DND-41 (cell line): ENCODE measurements at regions not wholly inside any gene's neighbourhood (a gene's known extent, or its start where the extent isn't known, plus 50 kb on each side); places are given as distances from the start of the nearest gene placed in this dataset.

ENCODE experiments used
- ATAC-seq: fragments of 200-7000 bp; cut with Tn5 transposase; 3 replicates; pipeline ENCODE4 v1.9.1; 2021; ENCODE audit warnings: low read depth; ENCODE audit not compliant: insufficient read depth
- DNase-seq: peaks from one replicate; pipeline ENCODE4 v3.0.0-alpha.2; 2020
- H2AFZ ChIP-seq: 2 replicates; pipeline ENCODE4 v1.6.0; 2012; ENCODE audit warnings: low read depth, low read length
- H3K27ac ChIP-seq: 2 replicates; pipeline ENCODE4 v1.5.1; 2012; ENCODE audit warnings: low read length, inconsistent platforms
- H3K27me3 ChIP-seq: fragments of 200-600 bp; sonication (generic); 2 replicates; pipeline ENCODE4 v1.6.0; 2012; ENCODE audit warnings: low read length, mild to moderate bottlenecking, inconsistent platforms; ENCODE audit not compliant: insufficient read depth, poor library complexity
- H3K36me3 ChIP-seq: 2 replicates; pipeline ENCODE4 v1.5.1; 2012; ENCODE audit warnings: low read length, inconsistent platforms; ENCODE audit not compliant: insufficient read depth
- H3K4me1 ChIP-seq: 2 replicates; pipeline ENCODE4 v1.5.1; 2012; ENCODE audit warnings: mild to moderate bottlenecking, low read length; ENCODE audit not compliant: insufficient read depth
- H3K4me2 ChIP-seq: 2 replicates; pipeline ENCODE4 v1.6.0; 2012; ENCODE audit warnings: mild to moderate bottlenecking, moderate library complexity, low read length, inconsistent platforms; ENCODE audit not compliant: insufficient read depth
- H3K4me3 ChIP-seq, 2 experiments: fragments of 200-600 bp in 1 of 2; shearing (Covaris generic) in 1 of 2; 2 replicates each; pipeline ENCODE4 v1.5.1; 2012 to 2016; ENCODE audit warnings: inconsistent platforms in 2 of 2, low read length in 2 of 2, mild to moderate bottlenecking in 2 of 2, low read depth in 1 of 2, moderate library complexity in 1 of 2
- H3K79me2 ChIP-seq: 2 replicates; pipeline ENCODE4 v1.6.0; 2012; ENCODE audit warnings: low read length, inconsistent platforms; ENCODE audit not compliant: insufficient read depth
- H3K9ac ChIP-seq: 2 replicates; pipeline ENCODE4 v1.6.0; 2012; ENCODE audit warnings: low read depth, mild to moderate bottlenecking, inconsistent platforms, low read length, moderate library complexity
- H3K9me3 ChIP-seq: 2 replicates; pipeline ENCODE4 v1.5.1; 2012; ENCODE audit warnings: low read length, moderate library complexity, mild to moderate bottlenecking, inconsistent platforms; ENCODE audit not compliant: insufficient read depth, severe bottlenecking
- H4K20me1 ChIP-seq: 2 replicates; pipeline ENCODE4 v1.6.0; 2012; ENCODE audit warnings: low read length; ENCODE audit not compliant: insufficient read depth
- EZH2 ChIP-seq: IDR thresholded peaks from 3 replicates; pipeline ENCODE4 v1.6.1; 2012; ENCODE audit warnings: borderline replicate concordance, low read depth, mild to moderate bottlenecking, moderate library complexity, low read length, inconsistent platforms; ENCODE audit not compliant: severe bottlenecking
- TF ChIP-seq, protein P1 (sequence below): IDR thresholded peaks from 2 replicates; pipeline ENCODE4 v1.5.1; 2012; ENCODE audit warnings: borderline replicate concordance, low read length, moderate library complexity, mild to moderate bottlenecking; ENCODE audit not compliant: poor library complexity, severe bottlenecking; ENCODE audit errors: extremely low read depth

DNA sequence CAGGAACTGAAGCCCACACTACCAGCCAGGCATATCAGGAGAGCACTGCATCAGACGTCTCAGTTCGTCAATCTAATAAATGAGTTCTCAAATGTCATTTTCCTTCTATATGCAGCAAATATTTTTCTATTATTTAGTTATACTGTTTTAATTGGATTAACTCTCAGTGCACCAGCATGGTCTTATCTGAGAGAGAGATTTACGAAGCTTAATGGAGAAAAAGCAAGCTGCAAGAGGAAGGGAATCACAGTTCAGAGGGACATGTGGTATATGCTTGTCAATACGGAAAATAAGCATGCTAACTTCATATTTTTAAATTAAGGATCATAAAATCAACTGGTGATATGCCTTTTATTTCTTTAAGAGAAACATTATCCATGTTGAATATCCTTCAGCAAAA lies 213.1 kb upstream of the NECTIN3 start:
- Histone ChIP-seq H2AFZ (no peak overlapping the region), H3K9me3 (no peaks in the 10 kb centered on the region), H3K9ac (no peak overlapping the region), H3K79me2 (no peaks in the 10 kb centered on the region), H3K36me3 (no peaks in the 10 kb centered on the region), H3K4me1 (no peaks in the 10 kb centered on the region), H3K4me2 (no peak overlapping the region), H3K4me3 (no peak overlapping the region), H3K27me3 (no peaks in the 10 kb centered on the region), H3K27ac (no peak overlapping the region), H4K20me1 (no peaks in the 10 kb centered on the region)
- DNase-seq: no peak
- no peak for ATAC-seq
- TF ChIP-seq, protein P1, sequence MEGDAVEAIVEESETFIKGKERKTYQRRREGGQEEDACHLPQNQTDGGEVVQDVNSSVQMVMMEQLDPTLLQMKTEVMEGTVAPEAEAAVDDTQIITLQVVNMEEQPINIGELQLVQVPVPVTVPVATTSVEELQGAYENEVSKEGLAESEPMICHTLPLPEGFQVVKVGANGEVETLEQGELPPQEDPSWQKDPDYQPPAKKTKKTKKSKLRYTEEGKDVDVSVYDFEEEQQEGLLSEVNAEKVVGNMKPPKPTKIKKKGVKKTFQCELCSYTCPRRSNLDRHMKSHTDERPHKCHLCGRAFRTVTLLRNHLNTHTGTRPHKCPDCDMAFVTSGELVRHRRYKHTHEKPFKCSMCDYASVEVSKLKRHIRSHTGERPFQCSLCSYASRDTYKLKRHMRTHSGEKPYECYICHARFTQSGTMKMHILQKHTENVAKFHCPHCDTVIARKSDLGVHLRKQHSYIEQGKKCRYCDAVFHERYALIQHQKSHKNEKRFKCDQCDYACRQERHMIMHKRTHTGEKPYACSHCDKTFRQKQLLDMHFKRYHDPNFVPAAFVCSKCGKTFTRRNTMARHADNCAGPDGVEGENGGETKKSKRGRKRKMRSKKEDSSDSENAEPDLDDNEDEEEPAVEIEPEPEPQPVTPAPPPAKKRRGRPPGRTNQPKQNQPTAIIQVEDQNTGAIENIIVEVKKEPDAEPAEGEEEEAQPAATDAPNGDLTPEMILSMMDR: no peak
- no peak for TF ChIP-seq EZH2

DNA sequence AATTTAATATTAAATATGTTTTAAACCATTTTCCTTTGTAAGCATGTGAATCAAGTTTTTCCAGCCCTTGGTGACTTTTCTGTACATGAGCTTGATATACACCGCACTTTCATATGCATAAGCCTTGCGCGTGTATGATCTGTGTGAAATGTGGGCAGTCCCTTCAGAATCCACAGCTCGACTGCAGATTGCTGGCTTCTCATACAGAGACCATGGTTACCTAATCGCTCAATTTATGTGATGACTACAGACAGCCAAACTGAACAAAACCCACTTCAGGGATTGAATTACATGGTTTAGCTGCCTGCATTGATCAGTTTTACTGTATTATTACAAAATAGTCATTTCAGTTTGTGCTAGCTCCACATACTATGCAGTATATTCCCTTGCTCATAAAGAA lies 212.3 kb upstream of the NECTIN3 start:
- no peak overlapping the region for H2AFZ ChIP-seq
- no peak for ATAC-seq
- H3K9ac ChIP-seq: no peak overlapping the region
- H3K4me1 ChIP-seq: no peaks in the 10 kb centered on the region
- H3K4me2 ChIP-seq: no peak overlapping the region
- H3K9me3 ChIP-seq: no peaks in the 10 kb centered on the region
- DNase-seq: no peak
- H3K4me3 ChIP-seq: no peak overlapping the region
- no peaks in the 10 kb centered on the region for H3K27me3 ChIP-seq
- H3K36me3 ChIP-seq: no peaks in the 10 kb centered on the region
- no peak for TF ChIP-seq EZH2
- TF ChIP-seq, protein P1: no peak
- no peak overlapping the region for H3K27ac ChIP-seq
- H4K20me1 ChIP-seq: no peaks in the 10 kb centered on the region
- no peaks in the 10 kb centered on the region for H3K79me2 ChIP-seq

DNA sequence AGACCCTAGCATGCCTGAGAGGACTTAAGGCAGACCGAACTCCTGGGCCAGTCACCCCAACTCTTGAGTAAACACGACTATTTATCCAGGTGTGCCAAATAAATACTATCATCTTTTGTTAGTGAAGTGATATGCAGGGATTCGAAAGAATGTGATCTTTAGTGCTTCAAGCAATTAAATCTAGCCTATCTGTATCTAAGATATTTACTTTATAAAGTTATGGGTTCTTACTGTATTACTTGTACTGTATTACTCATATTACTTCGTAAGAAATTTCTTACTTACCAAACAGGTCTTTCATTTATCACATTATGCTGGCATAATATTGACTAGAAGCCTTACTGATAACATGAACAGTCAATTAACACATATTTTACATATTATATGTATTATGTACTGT lies 211.6 kb upstream of the NECTIN3 start:
- H3K79me2 ChIP-seq: no peaks in the 10 kb centered on the region
- no peaks in the 10 kb centered on the region for H3K4me1 ChIP-seq
- no peak overlapping the region for H3K9ac ChIP-seq
- TF ChIP-seq EZH2: no peak
- TF ChIP-seq, protein P1: no peak
- no peaks in the 10 kb centered on the region for H3K36me3 ChIP-seq
- H3K4me3 ChIP-seq: no peak overlapping the region
- no peak for DNase-seq
- no peak for ATAC-seq
- H3K9me3 ChIP-seq: no peaks in the 10 kb centered on the region
- no peaks in the 10 kb centered on the region for H4K20me1 ChIP-seq
- no peak overlapping the region for H3K27ac ChIP-seq
- H3K27me3 ChIP-seq: no peaks in the 10 kb centered on the region
- no peak overlapping the region for H2AFZ ChIP-seq
- H3K4me2 ChIP-seq: no peak overlapping the region

DNA sequence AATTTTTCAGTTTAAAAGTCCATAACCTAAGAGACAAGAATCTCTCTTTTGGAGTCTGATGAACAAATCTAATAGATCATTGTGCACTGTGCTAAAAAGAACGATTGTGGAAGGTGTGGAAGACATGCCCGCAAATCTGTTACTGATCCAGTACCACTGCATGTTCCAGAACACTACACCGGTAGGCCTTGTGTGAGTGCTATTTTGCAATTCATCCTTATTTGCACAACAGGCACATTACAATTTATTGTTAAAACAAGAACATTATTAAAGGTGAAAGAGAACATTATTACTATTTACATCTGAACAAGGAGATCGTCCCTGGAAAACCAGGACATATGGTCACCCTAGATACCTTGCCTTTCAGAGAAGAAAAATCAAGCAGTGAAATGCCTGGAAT lies 205.7 kb upstream of the NECTIN3 start:
- H3K36me3 ChIP-seq: no peaks in the 10 kb centered on the region
- no peak for TF ChIP-seq EZH2
- TF ChIP-seq, protein P1: no peak
- H3K79me2 ChIP-seq: no peaks in the 10 kb centered on the region
- H4K20me1 ChIP-seq: no peaks in the 10 kb centered on the region
- no peaks in the 10 kb centered on the region for H3K4me1 ChIP-seq
- no peak overlapping the region for H3K4me2 ChIP-seq
- no peak for DNase-seq
- H3K9ac ChIP-seq: no peak overlapping the region
- H2AFZ ChIP-seq: no peak overlapping the region
- H3K9me3 ChIP-seq: no peaks in the 10 kb centered on the region
- no peaks in the 10 kb centered on the region for H3K27me3 ChIP-seq
- H3K4me3 ChIP-seq: no peak overlapping the region
- H3K27ac ChIP-seq: no peak overlapping the region
- ATAC-seq: no peak
